HG02840 (cell line): ENCODE measurements at regions not wholly inside any gene's neighbourhood (a gene's known extent, or its start where the extent isn't known, plus 50 kb on each side); places are given as distances from the start of the nearest gene placed in this dataset.

Experiments used
- ATAC-seq: cut with Tn5 transposase; IDR thresholded peaks from one replicate; pipeline ENCODE4 v1.9.1; 2021; ENCODE audit warnings: mild to moderate bottlenecking, moderate library complexity, moderate number of reproducible peaks; ENCODE audit not compliant: unreplicated experiment, low FRiP score

GRCh38 chrX:117274965-117275364, 812.2 kb upstream of the CT83 start:
- ATAC-seq, result no peak
